Mesodermal cell (in vitro differentiated cells): ENCODE measurements at regions not wholly inside any gene's neighbourhood (a gene's known extent, or its start where the extent isn't known, plus 50 kb on each side); places are given as distances from the start of the nearest gene placed in this dataset.
"Not testable (repeated sequence)": the region's sequence is repeated elsewhere in the genome, so short reads cannot be mapped to it uniquely, and the experiment has no call there.

Source experiments
- H3K27ac ChIP-seq: 2 replicates; pipeline ENCODE4 v1.7.0; 2013; ENCODE audit warnings: mild to moderate bottlenecking, low read depth, low read length, moderate library complexity; ENCODE audit not compliant: severe bottlenecking
- H3K36me3 ChIP-seq: 2 replicates; pipeline ENCODE4 v1.7.1; 2013; ENCODE audit warnings: mild to moderate bottlenecking, low read length, moderate library complexity; ENCODE audit not compliant: control insufficient read depth, insufficient read depth
- H3K4me1 ChIP-seq: one replicate; pipeline ENCODE4 v1.7.1; 2013; ENCODE audit warnings: mild to moderate bottlenecking, low read length; ENCODE audit not compliant: insufficient read depth, control insufficient read depth, poor library complexity, severe bottlenecking
- H3K4me3 ChIP-seq: 2 replicates; pipeline ENCODE4 v1.7.0; 2013; ENCODE audit warnings: low read length, control low read depth, mild to moderate bottlenecking; ENCODE audit not compliant: insufficient read depth, poor library complexity, severe bottlenecking; ENCODE audit errors: extremely low read depth
- H3K9me3 ChIP-seq: 2 replicates; pipeline ENCODE4 v1.7.1; 2013; ENCODE audit warnings: mild to moderate bottlenecking, low read length, moderate library complexity; ENCODE audit not compliant: control insufficient read depth
- WGBS, 2 experiments: methylation state at CpG; one replicate each; pipeline ENCODE4 v1.1.5; 2013; ENCODE audit warnings: missing lambda C conversion rate in 2 of 2; ENCODE audit not compliant: insufficient coverage in 2 of 2; 5-methylcytosine and 5-hydroxymethylcytosine counted together

GRCh38 chr5:127213231-127213630 is 77.4 kb upstream of the MEGF10 start:
- WGBS, 2 experiments = 100% methylated on average over 1 of the region's 2 CpGs; no CpG with 5 or more reads in 1 of the 2 experiments
- Histone ChIP-seq H3K4me3 (no peak overlapping the region), H3K9me3 (no peaks in the 10 kb centered on the region), H3K36me3 (no peaks in the 10 kb centered on the region), H3K4me1 (peaks cover 9% of the 10 kb centered on the region), H3K27ac (no peak overlapping the region)

GRCh38 chr5:127216143-127216542 is 74.5 kb upstream of the MEGF10 start:
- WGBS, 2 experiments = no CpG with 5 or more reads among the region's 2 CpGs
- H3K4me1 ChIP-seq = peaks cover 9% of the 10 kb centered on the region
- H3K36me3 ChIP-seq = no peaks in the 10 kb centered on the region
- H3K9me3 ChIP-seq = no peaks in the 10 kb centered on the region
- no peak overlapping the region for H3K27ac ChIP-seq
- H3K4me3 ChIP-seq = no peak overlapping the region

GRCh38 chr5:127216898-127217675 is 73.5 kb upstream of the MEGF10 start:
- Histone ChIP-seq H3K36me3 (no peaks in the 10 kb centered on the region), H3K9me3 (no peaks in the 10 kb centered on the region), H3K4me3 (no peak overlapping the region), H3K4me1 (peaks cover 9% of the 10 kb centered on the region), H3K27ac (no peak overlapping the region)
- 100% methylated on average over 2 of the region's 3 CpGs for WGBS, 2 experiments

GRCh38 chr5:127221936-127222335 is 68.7 kb upstream of the MEGF10 start:
- H3K9me3 ChIP-seq, H3K4me3 ChIP-seq, H3K4me1 ChIP-seq, H3K27ac ChIP-seq, H3K36me3 ChIP-seq: not testable (repeated sequence)
- WGBS, 2 experiments = no CpG with 5 or more reads among the region's 1 CpG

GRCh38 chr5:127222571-127223156 is 67.9 kb upstream of the MEGF10 start:
- WGBS, 2 experiments = no CpG with 5 or more reads among the region's 1 CpG

GRCh38 chr5:127223256-127223974 is 67.2 kb upstream of the MEGF10 start:
- H3K4me3 ChIP-seq = no peak overlapping the region

More at GRCh38 chr5:127222571-127223156, 67.9 kb upstream of the MEGF10 start:
- not testable (repeated sequence) for H3K27ac ChIP-seq, H3K9me3 ChIP-seq, H3K4me1 ChIP-seq, H3K4me3 ChIP-seq, H3K36me3 ChIP-seq

GRCh38 chr5:127227881-127228280 is 62.7 kb upstream of the MEGF10 start:
- no peak overlapping the region for H3K4me3 ChIP-seq
- no peaks in the 10 kb centered on the region for H3K4me1 ChIP-seq
- no peak overlapping the region for H3K27ac ChIP-seq
- 67 to 100% methylated on average over 1 to 2 of the region's 4 CpGs for WGBS, 2 experiments
- no peaks in the 10 kb centered on the region for H3K36me3 ChIP-seq
- H3K9me3 ChIP-seq = no peaks in the 10 kb centered on the region

More at GRCh38 chr5:127223256-127223974, 67.2 kb upstream of the MEGF10 start:
- Histone ChIP-seq H3K4me1 (no peaks in the 10 kb centered on the region), H3K36me3 (no peaks in the 10 kb centered on the region), H3K9me3 (no peaks in the 10 kb centered on the region), H3K27ac (no peak overlapping the region)
- 83 to 88% methylated on average over 4 of the region's 6 CpGs for WGBS, 2 experiments

GRCh38 chr5:127228540-127229184 is 61.9 kb upstream of the MEGF10 start:
- H3K36me3 ChIP-seq = no peaks in the 10 kb centered on the region
- H3K4me1 ChIP-seq = no peaks in the 10 kb centered on the region
- H3K4me3 ChIP-seq = peak overlapping the region; percentile 26
- H3K9me3 ChIP-seq = no peaks in the 10 kb centered on the region
- WGBS, 2 experiments = 86% methylated on average over 16 to 17 of the region's 18 CpGs
- H3K27ac ChIP-seq = no peak overlapping the region

GRCh38 chr5:127229185-127229889 is 61.3 kb upstream of the MEGF10 start:
- Histone ChIP-seq H3K4me3 (peak overlapping the region; percentile 26), H3K9me3 (no peaks in the 10 kb centered on the region), H3K36me3 (no peaks in the 10 kb centered on the region), H3K27ac (no peak overlapping the region), H3K4me1 (no peaks in the 10 kb centered on the region)
- 60 to 67% methylated on average over 34 to 53 of the region's 61 CpGs for WGBS, 2 experiments

- 100% methylated on average over 2 to 3 of the region's 3 CpGs for WGBS, 2 experiments
- Histone ChIP-seq H3K9me3 (no peaks in the 10 kb centered on the region), H3K4me3 (no peak overlapping the region), H3K27ac (no peak overlapping the region), H3K36me3 (no peaks in the 10 kb centered on the region), H3K4me1 (no peaks in the 10 kb centered on the region)
Measured at GRCh38 chr5:127231118-127231517, 59.5 kb upstream of the MEGF10 start.
